Mesothelial cell of epicardium (in vitro differentiated cells): ENCODE measurements at regions not wholly inside any gene's neighbourhood (a gene's known extent, or its start where the extent isn't known, plus 50 kb on each side); places are given as distances from the start of the nearest gene placed in this dataset.

Experiments
- DNase-seq, 2 experiments: peaks; one replicate each; pipeline ENCODE4 v3.0.0; 2021; ENCODE audit warnings: low spot score in 2 of 2; ENCODE audit not compliant: unreplicated experiment in 2 of 2
- H3K27ac Mint-ChIP-seq: 2 replicates; pipeline ENCODE4 v1.8.0; 2021; ENCODE audit warnings: mixed read lengths
- H3K27me3 Mint-ChIP-seq: 2 replicates; pipeline ENCODE4 v1.8.0; 2021; ENCODE audit warnings: low read depth, mixed read lengths
- H3K36me3 Mint-ChIP-seq: 2 replicates; pipeline ENCODE4 v1.8.0; 2021; ENCODE audit warnings: mixed read lengths
- H3K4me1 Mint-ChIP-seq: 2 replicates; pipeline ENCODE4 v1.8.0; 2021; ENCODE audit warnings: mixed read lengths
- H3K4me3 Mint-ChIP-seq: 2 replicates; pipeline ENCODE4 v1.8.0; 2021; ENCODE audit warnings: mild to moderate bottlenecking, moderate library complexity, mixed read lengths
- H3K9me3 Mint-ChIP-seq: 2 replicates; pipeline ENCODE4 v1.8.0; 2021; ENCODE audit warnings: mixed read lengths
- TF ChIP-seq, protein P1 (sequence below): fragments of 200-600 bp; sonication (generic); IDR thresholded peaks from one replicate; pipeline ENCODE4 v1.5.0; 2021; ENCODE audit warnings: antibody characterized with exemption; ENCODE audit not compliant: unreplicated experiment

GRCh38 chr9:28656727-28657126 is 1083.4 kb upstream of the C9orf72 start:
- TF ChIP-seq, protein P1, sequence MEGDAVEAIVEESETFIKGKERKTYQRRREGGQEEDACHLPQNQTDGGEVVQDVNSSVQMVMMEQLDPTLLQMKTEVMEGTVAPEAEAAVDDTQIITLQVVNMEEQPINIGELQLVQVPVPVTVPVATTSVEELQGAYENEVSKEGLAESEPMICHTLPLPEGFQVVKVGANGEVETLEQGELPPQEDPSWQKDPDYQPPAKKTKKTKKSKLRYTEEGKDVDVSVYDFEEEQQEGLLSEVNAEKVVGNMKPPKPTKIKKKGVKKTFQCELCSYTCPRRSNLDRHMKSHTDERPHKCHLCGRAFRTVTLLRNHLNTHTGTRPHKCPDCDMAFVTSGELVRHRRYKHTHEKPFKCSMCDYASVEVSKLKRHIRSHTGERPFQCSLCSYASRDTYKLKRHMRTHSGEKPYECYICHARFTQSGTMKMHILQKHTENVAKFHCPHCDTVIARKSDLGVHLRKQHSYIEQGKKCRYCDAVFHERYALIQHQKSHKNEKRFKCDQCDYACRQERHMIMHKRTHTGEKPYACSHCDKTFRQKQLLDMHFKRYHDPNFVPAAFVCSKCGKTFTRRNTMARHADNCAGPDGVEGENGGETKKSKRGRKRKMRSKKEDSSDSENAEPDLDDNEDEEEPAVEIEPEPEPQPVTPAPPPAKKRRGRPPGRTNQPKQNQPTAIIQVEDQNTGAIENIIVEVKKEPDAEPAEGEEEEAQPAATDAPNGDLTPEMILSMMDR = no peak
- Mint-ChIP-seq H3K4me1 (peaks cover 12% of the 10 kb centered on the region), H3K27ac (no peak overlapping the region), H3K27me3 (peaks cover 2% of the 10 kb centered on the region), H3K9me3 (no peaks in the 10 kb centered on the region), H3K4me3 (no peak overlapping the region), H3K36me3 (no peaks in the 10 kb centered on the region)
- DNase-seq = no peak

GRCh38 chr9:28661853-28662252 is 1088.6 kb upstream of the C9orf72 start:
- no peaks in the 10 kb centered on the region for H3K36me3 Mint-ChIP-seq
- H3K4me1 Mint-ChIP-seq = peaks cover 6% of the 10 kb centered on the region
- no peak for DNase-seq
- no peaks in the 10 kb centered on the region for H3K27me3 Mint-ChIP-seq
- H3K4me3 Mint-ChIP-seq = no peak overlapping the region
- no peak overlapping the region for H3K27ac Mint-ChIP-seq
- TF ChIP-seq, protein P1 = no peak
- no peaks in the 10 kb centered on the region for H3K9me3 Mint-ChIP-seq

- no peak overlapping the region for H3K27ac Mint-ChIP-seq
- no peaks in the 10 kb centered on the region for H3K36me3 Mint-ChIP-seq
- no peaks in the 10 kb centered on the region for H3K27me3 Mint-ChIP-seq
- H3K9me3 Mint-ChIP-seq = no peaks in the 10 kb centered on the region
- peaks cover 2% of the 10 kb centered on the region for H3K4me1 Mint-ChIP-seq
- TF ChIP-seq, protein P1 = no peak
- H3K4me3 Mint-ChIP-seq = no peak overlapping the region
- no peak for DNase-seq
Measured at GRCh38 chr9:28662675-28663074, 1089.4 kb upstream of the C9orf72 start.

GRCh38 chr9:28668158-28668557 is 1094.9 kb upstream of the C9orf72 start:
- Mint-ChIP-seq H3K36me3 (no peaks in the 10 kb centered on the region), H3K9me3 (no peaks in the 10 kb centered on the region), H3K4me3 (no peak overlapping the region), H3K27me3 (no peaks in the 10 kb centered on the region), H3K4me1 (no peaks in the 10 kb centered on the region), H3K27ac (no peak overlapping the region)
- no peak for DNase-seq
- TF ChIP-seq, protein P1 = no peak

- H3K4me1 Mint-ChIP-seq = no peaks in the 10 kb centered on the region
- H3K27ac Mint-ChIP-seq = no peak overlapping the region
- no peaks in the 10 kb centered on the region for H3K9me3 Mint-ChIP-seq
- no peaks in the 10 kb centered on the region for H3K36me3 Mint-ChIP-seq
- DNase-seq = no peak
- no peak overlapping the region for H3K4me3 Mint-ChIP-seq
- TF ChIP-seq, protein P1 = no peak
- no peaks in the 10 kb centered on the region for H3K27me3 Mint-ChIP-seq
Measured at GRCh38 chr9:28671000-28671399, 1097.7 kb upstream of the C9orf72 start.

DNA sequence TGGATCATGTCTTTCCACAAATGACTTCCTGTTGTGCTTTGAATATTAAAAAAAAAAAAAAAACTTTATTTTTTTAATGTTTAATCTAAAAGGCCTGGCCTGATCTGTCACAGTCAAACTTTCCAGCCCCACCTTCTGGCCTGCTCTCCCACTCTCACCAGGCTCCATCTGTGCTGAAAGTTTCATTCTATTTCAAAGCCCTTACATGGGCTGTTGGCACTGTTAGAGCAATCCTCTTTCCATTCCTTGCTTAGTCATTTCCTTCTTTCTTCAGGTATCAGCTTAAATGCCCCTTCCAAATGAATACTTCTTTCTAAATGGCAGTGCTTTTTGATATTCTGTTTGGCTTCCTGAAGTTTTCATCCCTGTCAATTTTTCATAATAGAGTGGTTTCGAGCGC is 1104.8 kb upstream of the C9orf72 start:
- no peaks in the 10 kb centered on the region for H3K36me3 Mint-ChIP-seq
- H3K4me1 Mint-ChIP-seq = no peaks in the 10 kb centered on the region
- TF ChIP-seq, protein P1 = no peak
- no peaks in the 10 kb centered on the region for H3K9me3 Mint-ChIP-seq
- H3K27me3 Mint-ChIP-seq = no peaks in the 10 kb centered on the region
- H3K4me3 Mint-ChIP-seq = no peak overlapping the region
- DNase-seq = no peak
- no peak overlapping the region for H3K27ac Mint-ChIP-seq
